ENCODE measurements at regions not wholly inside any gene's neighbourhood (a gene's known extent, or its start where the extent isn't known, plus 50 kb on each side); places are given as distances from the start of the nearest gene placed in this dataset.
A peak's percentile ranks its signal among the peaks of the same experiment; 100 is the strongest.

- Histone ChIP-seq H3K9ac (ENCODE audit: insufficient read depth in 1 of 2, low read depth in 2 of 2, low read length in 2 of 2) (no peak overlapping the region), H3K4me1 (replicated peaks in 1 of 2; ENCODE audit: control insufficient read depth in 2 of 2, insufficient read depth in 2 of 2, low read length in 2 of 2) (no peaks in the 10 kb centered on the region), H3K9me3 (replicated peaks; ENCODE audit: control insufficient read depth, insufficient read depth, low read depth, low read length) (no peaks in the 10 kb centered on the region), H3K36me3 (ENCODE audit: control insufficient read depth, insufficient read depth, low read length) (no peaks in the 10 kb centered on the region), H3K79me2 (ENCODE audit: control insufficient read depth, insufficient read depth, low read length) (no peaks in the 10 kb centered on the region), H4K20me1 (replicated peaks; ENCODE audit: control insufficient read depth, insufficient read depth, low read length) (no peaks in the 10 kb centered on the region), H3K27me3 (ENCODE audit: control insufficient read depth in 2 of 2, insufficient read depth in 2 of 2, low read length in 2 of 2) (no peaks in the 10 kb centered on the region), H3K4me2 (ENCODE audit: insufficient read depth, low read length) (no peak overlapping the region), H3K9me1 (ENCODE audit: control insufficient read depth, insufficient read depth, low read length) (no peaks in the 10 kb centered on the region), H3K27ac (ENCODE audit: extremely low read depth, low read depth, low read length) (no peak overlapping the region), H3K4me3 (no peak overlapping the region), H2AFZ (ENCODE audit: low read depth, low read length) (no peak overlapping the region)
- intact Hi-C loops (cut with micrococcal nuclease) (no loop called here), in situ Hi-C loops (cut with MboI) (no loop called here)
- CTCF ChIA-PET (ENCODE audit: low intra/inter-chr PET ratio), result no interaction called here
- BruUV-seq (replicated peaks), result no TSS peak
- DNase-seq (ENCODE audit: extremely low read depth in 1 of 4, low spot score in 3 of 4) (peak in 3 of 4 experiments; percentile 12 to 27 (median 14)), ATAC-seq (no peak), FAIRE-seq (no peak)
- 0% methylated on average over 3 of the region's 3 CpGs for WGBS (ENCODE audit: insufficient coverage, low coverage, missing lambda C conversion rate)
- POLR2A ChIA-PET, result no interaction called here
- no peak for TF ChIP-seq ZBTB9 (CRISPR knock-in tag; IDR thresholded peaks at IDR 0.05)
- peak; percentile 82 for TF ChIP-seq CBFA2T3 (IDR thresholded peaks at IDR 0.05)
- TF ChIP-seq RAD51 (IDR thresholded peaks at IDR 0.05; ENCODE audit: borderline replicate concordance, low read depth), result no peak
- TF ChIP-seq ZNF639 (CRISPR knock-in tag; conservative IDR thresholded peaks at IDR 0.05 in 1 of 2, IDR thresholded peaks at IDR 0.05 in 1 of 2), result no peak
- TF ChIP-seq TAL1 (IDR thresholded peaks at IDR 0.05), result peak; percentile 46
- TF ChIP-seq KDM1A (IDR thresholded peaks at IDR 0.05), result peak; percentile 12 to 44; a peak in 2 of 4 replicates
- TF ChIP-seq CBFA2T2 (conservative IDR thresholded peaks at IDR 0.05), result peak; percentile 72
- TF ChIP-seq TAF9B (IDR thresholded peaks at IDR 0.05; ENCODE audit: partially characterized antibody), result no peak
- TF ChIP-seq NCOR1 (IDR thresholded peaks at IDR 0.05), result peak; percentile 22; the same call in 1 of the 2 replicates
- TF ChIP-seq TEAD4 (IDR thresholded peaks at IDR 0.05; ENCODE audit: low read length), result peak; percentile 48; the same call in 1 of the 2 replicates
- TF ChIP-seq TEAD4 (CRISPR knock-in tag; IDR thresholded peaks at IDR 0.05; ENCODE audit: borderline replicate concordance), result no peak
- no peak for TF ChIP-seq SAP30 (IDR thresholded peaks at IDR 0.05; ENCODE audit: borderline replicate concordance, insufficient read depth, low read depth, low read length, poor library complexity, severe bottlenecking)
- TF ChIP-seq ARID1B (IDR thresholded peaks at IDR 0.05), result peak; percentile 51; the same call in 1 of the 2 replicates
- TF ChIP-seq ZFPM2 (CRISPR knock-in tag; IDR thresholded peaks at IDR 0.05), result no peak
- no peak for TF ChIP-seq MAFG (tag; conservative IDR thresholded peaks at IDR 0.05)
Measured at GRCh38 chr21:19535356-19535755, 1131.8 kb upstream of the TMPRSS15 start.

All from K562 (cell line).